Hepatocyte (in vitro differentiated cells): ENCODE measurements at regions not wholly inside any gene's neighbourhood (a gene's known extent, or its start where the extent isn't known, plus 50 kb on each side); places are given as distances from the start of the nearest gene placed in this dataset.

Experiments
- CTCF ChIP-seq: fragments of 200-600 bp; sonication (generic); IDR thresholded peaks from 2 replicates; pipeline ENCODE4 v1.5.1; 2016; ENCODE audit warnings: antibody characterized with exemption, mild to moderate bottlenecking; ENCODE audit not compliant: poor library complexity
- EZH2 ChIP-seq: fragments of 200-600 bp; sonication (generic); IDR thresholded peaks from 2 replicates; pipeline ENCODE4 v1.6.1; 2016; ENCODE audit warnings: antibody characterized with exemption, mild to moderate bottlenecking, borderline replicate concordance
- EZH2phosphoT487 ChIP-seq: fragments of 200-600 bp; sonication (generic); IDR thresholded peaks from one replicate; pipeline ENCODE4 v1.6.1; 2018; ENCODE audit warnings: antibody characterized with exemption, mild to moderate bottlenecking, low read depth, moderate library complexity; ENCODE audit not compliant: unreplicated experiment, severe bottlenecking

- no peak for TF ChIP-seq CTCF
- TF ChIP-seq EZH2, result no peak
- no peak for TF ChIP-seq EZH2phosphoT487
Measured at GRCh38 chrX:124275182-124275894, 57.1 kb upstream of the TEX13D start.
